LNCaP clone FGC (cell line): ENCODE measurements at regions not wholly inside any gene's neighbourhood (a gene's known extent, or its start where the extent isn't known, plus 50 kb on each side); places are given as distances from the start of the nearest gene placed in this dataset.

Experiments
- DNase-seq: peaks from one replicate; pipeline ENCODE4 v3.0.0-alpha.2; 2011; ENCODE audit warnings: low read depth
- H3K4me3 ChIP-seq: 2 replicates; pipeline ENCODE4 v1.5.1; 2011; ENCODE audit warnings: mild to moderate bottlenecking, low read depth, low read length, control low read depth
- CTCF ChIP-seq: IDR thresholded peaks from 2 replicates; pipeline ENCODE4 v1.5.1; 2012; ENCODE audit warnings: mild to moderate bottlenecking; ENCODE audit not compliant: control insufficient read depth, insufficient read depth; ENCODE audit errors: extremely low read depth

- no peak overlapping the region for H3K4me3 ChIP-seq
- DNase-seq, result no peak
- TF ChIP-seq CTCF, result no peak
Observed at GRCh38 chr22:22815397-22816170, 72.0 kb upstream of the IGLL5 start.

- TF ChIP-seq CTCF, result no peak
- H3K4me3 ChIP-seq, result no peak overlapping the region
- DNase-seq, result no peak
Observed at GRCh38 chr22:22816171-22816514, 71.5 kb upstream of the IGLL5 start.

GRCh38 chr22:22816766-22817410 is 70.7 kb upstream of the IGLL5 start:
- no peak for TF ChIP-seq CTCF
- no peak for DNase-seq
- no peak overlapping the region for H3K4me3 ChIP-seq

GRCh38 chr22:22817468-22818201 is 70.0 kb upstream of the IGLL5 start:
- H3K4me3 ChIP-seq, result no peak overlapping the region
- TF ChIP-seq CTCF, result no peak
- no peak for DNase-seq

GRCh38 chr22:22818202-22818538 is 69.4 kb upstream of the IGLL5 start:
- no peak overlapping the region for H3K4me3 ChIP-seq
- DNase-seq, result no peak
- TF ChIP-seq CTCF, result no peak

- no peak for DNase-seq
- H3K4me3 ChIP-seq, result no peak overlapping the region
- no peak for TF ChIP-seq CTCF
Observed at GRCh38 chr22:22818861-22819855, 68.5 kb upstream of the IGLL5 start.
